Transverse colon (tissue), 4 donors: ENCODE measurements at regions not wholly inside any gene's neighbourhood (a gene's known extent, or its start where the extent isn't known, plus 50 kb on each side); places are given as distances from the start of the nearest gene placed in this dataset.

Experiments used
- DNase-seq: peaks from one replicate; pipeline ENCODE4 v3.0.0-alpha.2; 2019
- H3K27ac ChIP-seq, 4 donors: fragments of 200-600 bp; sonication (generic); 2 replicates each; pipeline ENCODE4 v1.5.1; 2016 to 2018; ENCODE audit warnings: inconsistent platforms in 4 of 4
- H3K27me3 ChIP-seq: fragments of 200-600 bp; sonication (generic); 2 replicates; pipeline ENCODE4 v1.5.1; 2017; ENCODE audit warnings: inconsistent platforms
- H3K36me3 ChIP-seq, 4 donors: fragments of 200-600 bp; sonication (generic); 2 replicates each; pipeline ENCODE4 v1.5.1; 2017 to 2019; ENCODE audit warnings: inconsistent platforms in 4 of 4
- H3K4me1 ChIP-seq, 4 donors: fragments of 200-600 bp; sonication (generic); 2 replicates each; pipeline ENCODE4 v1.5.1; 2017 to 2020; ENCODE audit warnings: inconsistent platforms in 4 of 4
- H3K4me3 ChIP-seq, 4 donors: fragments of 200-600 bp; sonication (generic); 1 replicate in 1 of 4; 2 replicates in 3 of 4; pipeline versions ENCODE4 v1.5.1 to v1.6.1; 2017 to 2019; ENCODE audit warnings: inconsistent platforms in 4 of 4
- H3K9me3 ChIP-seq, 2 donors: fragments of 200-600 bp; sonication (generic); 2 replicates each; pipeline ENCODE4 v1.5.1; 2017 to 2019; ENCODE audit warnings: inconsistent platforms in 2 of 2
- EP300 ChIP-seq: sonication (generic); formaldehyde crosslinking; IDR thresholded peaks from one replicate; pipeline ENCODE4 v1.6.1; 2017; ENCODE audit warnings: antibody characterized with exemption, low read depth
- POLR2A ChIP-seq: fragments of 450-650 bp; IDR thresholded peaks from one replicate; pipeline ENCODE4 v1.6.1; 2016; ENCODE audit warnings: antibody characterized with exemption, mild to moderate bottlenecking, moderate library complexity
- POLR2AphosphoS5 ChIP-seq, 3 donors: sonication (generic); formaldehyde crosslinking; IDR thresholded peaks; one replicate each; pipeline ENCODE4 v1.6.1; 2016; ENCODE audit warnings: antibody characterized with exemption in 3 of 3
- WGBS, 2 donors: methylation state at CpG; one replicate each; pipeline ENCODE4 v1.1.5; 2018; ENCODE audit warnings: low coverage in 1 of 2; 5-methylcytosine and 5-hydroxymethylcytosine counted together
- in situ Hi-C, 4 donors: fragments of 200-750 bp; cut with MboI; loops; one replicate each; pipeline versions ENCODE4 v1.15.0 to v1.15.1; 2017; ENCODE audit warnings: low sequenced_read_pairs in 3 of 4, low pct_ligation_motif_present in 1 of 4, low pct_unique_long_range_greater_than_20kb in 1 of 4
- intact Hi-C: fragments of 100-400 bp; cut with DNase I; formaldehyde crosslinking; loops from one replicate; pipeline ENCODE4 v1.15.1; 2023; ENCODE audit warnings: low total_unique reads
- TF ChIP-seq, protein P1 (sequence below), 5 experiments: fragments of 200-600 bp in 3 of 5; fragments of 450-650 bp in 2 of 5; sonication (generic) in 3 of 5; IDR thresholded peaks; 1 replicate in 2 of 5; 2 replicates in 3 of 5; pipeline ENCODE4 v1.5.1; 2016 to 2017; ENCODE audit warnings: antibody characterized with exemption in 5 of 5, inconsistent platforms in 3 of 5, mild to moderate bottlenecking in 2 of 5, moderate library complexity in 1 of 5

DNA sequence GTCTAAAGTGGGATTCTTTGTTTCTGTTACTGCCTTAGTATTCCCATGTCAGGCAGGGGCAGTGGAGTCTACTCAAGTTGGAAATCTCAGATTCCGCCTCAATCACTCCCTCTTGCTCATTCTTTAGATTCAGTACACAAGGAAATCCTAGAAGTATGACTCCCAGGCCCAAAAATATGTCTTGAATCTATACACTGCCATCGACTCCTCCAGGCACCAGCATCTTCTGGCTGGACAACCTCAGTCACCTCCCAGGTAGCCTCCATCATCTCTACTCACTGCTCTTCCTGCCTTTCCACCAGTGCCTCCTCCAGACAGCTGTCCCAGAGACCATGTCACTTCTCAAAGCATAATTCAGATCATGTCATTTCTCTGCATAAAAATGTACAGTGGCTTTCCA, 329.9 kb downstream of the CDC5L start:
- intact Hi-C loops (no loop called here), in situ Hi-C loops (no loop called here)
- no peaks in the 10 kb centered on the region for H3K9me3 ChIP-seq
- DNase-seq = no peak
- H3K36me3 ChIP-seq = no peaks in the 10 kb centered on the region
- no peak overlapping the region for H3K4me3 ChIP-seq
- H3K4me1 ChIP-seq = no peaks in the 10 kb centered on the region
- no peaks in the 10 kb centered on the region for H3K27me3 ChIP-seq
- 89 to 100% methylated on average over 2 of the region's 2 CpGs for WGBS, 2 donors
- TF ChIP-seq POLR2AphosphoS5 (IDR thresholded peaks at IDR 0.05) (no peak), EP300 (no peak), POLR2A (no peak)
- TF ChIP-seq, protein P1, sequence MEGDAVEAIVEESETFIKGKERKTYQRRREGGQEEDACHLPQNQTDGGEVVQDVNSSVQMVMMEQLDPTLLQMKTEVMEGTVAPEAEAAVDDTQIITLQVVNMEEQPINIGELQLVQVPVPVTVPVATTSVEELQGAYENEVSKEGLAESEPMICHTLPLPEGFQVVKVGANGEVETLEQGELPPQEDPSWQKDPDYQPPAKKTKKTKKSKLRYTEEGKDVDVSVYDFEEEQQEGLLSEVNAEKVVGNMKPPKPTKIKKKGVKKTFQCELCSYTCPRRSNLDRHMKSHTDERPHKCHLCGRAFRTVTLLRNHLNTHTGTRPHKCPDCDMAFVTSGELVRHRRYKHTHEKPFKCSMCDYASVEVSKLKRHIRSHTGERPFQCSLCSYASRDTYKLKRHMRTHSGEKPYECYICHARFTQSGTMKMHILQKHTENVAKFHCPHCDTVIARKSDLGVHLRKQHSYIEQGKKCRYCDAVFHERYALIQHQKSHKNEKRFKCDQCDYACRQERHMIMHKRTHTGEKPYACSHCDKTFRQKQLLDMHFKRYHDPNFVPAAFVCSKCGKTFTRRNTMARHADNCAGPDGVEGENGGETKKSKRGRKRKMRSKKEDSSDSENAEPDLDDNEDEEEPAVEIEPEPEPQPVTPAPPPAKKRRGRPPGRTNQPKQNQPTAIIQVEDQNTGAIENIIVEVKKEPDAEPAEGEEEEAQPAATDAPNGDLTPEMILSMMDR (IDR thresholded peaks at IDR 0.05) = no peak
- no peak overlapping the region for H3K27ac ChIP-seq

DNA sequence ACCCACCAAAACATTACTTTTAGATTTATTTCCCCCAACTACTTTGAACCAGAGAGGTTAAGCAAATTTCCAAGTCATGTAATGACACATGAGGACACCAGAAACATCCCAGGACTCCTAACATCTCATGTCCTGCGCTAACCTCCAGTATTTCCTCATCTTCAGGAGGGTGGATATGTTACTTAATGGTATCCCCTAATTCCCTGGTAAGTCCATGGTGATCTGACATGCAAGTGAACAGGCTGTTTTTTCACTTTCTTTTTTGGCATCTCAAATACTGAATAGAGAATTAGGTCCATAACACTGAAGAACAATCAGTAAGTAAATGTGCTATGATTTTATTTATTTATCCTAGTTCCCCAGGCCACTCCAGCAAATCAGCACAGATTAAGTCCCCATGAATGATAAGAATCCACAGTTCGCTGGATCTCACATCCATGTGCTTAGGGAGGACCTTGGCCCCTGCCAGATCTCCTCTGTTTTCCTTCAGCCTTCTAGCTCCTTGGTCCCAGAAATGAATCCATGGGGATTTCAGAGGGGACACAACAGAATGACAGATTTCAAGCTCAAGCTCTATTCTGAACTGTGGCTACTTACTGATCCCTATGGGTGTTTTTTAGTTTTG, 334.6 kb downstream of the CDC5L start:
- TF ChIP-seq, protein P1 (IDR thresholded peaks at IDR 0.05) = no peak
- Histone ChIP-seq H3K9me3 (no peaks in the 10 kb centered on the region), H3K36me3 (no peaks in the 10 kb centered on the region), H3K4me1 (no peaks in the 10 kb centered on the region), H3K27ac (no peak overlapping the region), H3K4me3 (no peak overlapping the region), H3K27me3 (no peaks in the 10 kb centered on the region)
- in situ Hi-C loops (no loop called here), intact Hi-C loops (no loop called here)
- DNase-seq = no peak
- WGBS, 2 donors = 81% methylated on average over 2 of the region's 2 CpGs; no CpG with 5 or more reads in 1 of the 2 donors

DNA sequence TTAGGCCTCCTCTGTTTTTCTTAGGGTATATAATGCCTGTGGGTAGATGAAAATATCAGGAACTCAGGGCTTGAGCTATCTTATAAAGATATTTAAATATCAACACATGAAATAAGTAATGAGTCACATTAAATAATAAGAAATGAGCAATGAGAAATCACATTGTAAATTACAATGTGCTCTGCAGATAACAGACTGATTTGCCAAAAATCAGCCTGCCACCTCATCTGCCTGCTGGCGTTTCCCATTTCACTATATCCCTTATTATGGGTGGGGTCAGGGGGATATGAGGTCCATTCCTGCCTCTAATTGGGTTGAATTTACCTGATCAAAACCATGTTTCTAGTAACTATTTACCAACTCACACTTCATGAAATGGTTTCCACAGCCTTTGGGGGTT, 335.2 kb downstream of the CDC5L start:
- TF ChIP-seq, protein P1 (IDR thresholded peaks at IDR 0.05) = no peak
- no peak for TF ChIP-seq POLR2A
- TF ChIP-seq POLR2AphosphoS5 (IDR thresholded peaks at IDR 0.05) = no peak
- no peak for TF ChIP-seq EP300
- 80 to 87% methylated on average over 1 of the region's 1 CpG for WGBS, 2 donors
- Histone ChIP-seq H3K27me3 (no peaks in the 10 kb centered on the region), H3K27ac (no peak overlapping the region), H3K4me1 (no peaks in the 10 kb centered on the region), H3K4me3 (no peak overlapping the region), H3K36me3 (no peaks in the 10 kb centered on the region), H3K9me3 (no peaks in the 10 kb centered on the region)
- DNase-seq = no peak
- in situ Hi-C loops (no loop called here), intact Hi-C loops (no loop called here)

DNA sequence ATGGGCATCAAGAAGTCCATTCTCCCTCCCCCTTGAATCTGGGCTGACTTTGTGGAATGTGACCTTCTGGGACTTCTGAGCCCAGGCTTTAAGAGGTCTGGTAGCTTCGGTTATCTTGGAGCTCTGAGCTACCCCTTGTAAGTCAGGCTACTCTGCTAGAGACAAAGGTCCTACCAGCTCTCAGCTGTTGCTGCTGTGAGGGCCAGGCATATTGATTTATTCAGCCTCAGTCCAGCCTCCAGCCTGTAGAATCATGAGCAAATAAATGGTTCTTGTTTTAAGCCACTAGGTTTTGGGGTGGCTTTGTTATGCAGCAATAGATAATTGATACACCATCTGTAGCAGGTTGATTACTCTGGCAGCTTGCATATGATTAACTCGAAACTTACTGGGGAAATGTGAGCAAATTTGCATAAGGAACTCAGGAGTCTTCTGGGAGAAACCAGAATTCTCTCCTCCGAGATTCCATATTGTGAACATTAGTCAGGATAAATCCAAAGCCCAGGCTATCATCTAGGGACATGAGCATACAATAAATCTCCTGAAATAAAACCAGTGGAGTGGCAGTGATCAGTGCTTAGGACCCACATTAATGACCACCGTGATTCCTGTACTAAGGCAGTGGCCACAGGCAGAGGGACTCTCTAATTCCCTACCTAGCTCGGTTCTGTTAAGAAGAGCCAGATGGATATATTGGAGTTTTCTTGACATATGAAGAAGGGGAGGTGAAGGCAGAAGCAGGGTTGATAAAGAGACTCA, 336.1 kb downstream of the CDC5L start:
- Histone ChIP-seq H3K36me3 (no peaks in the 10 kb centered on the region), H3K27me3 (no peaks in the 10 kb centered on the region), H3K4me3 (no peak overlapping the region), H3K4me1 (no peaks in the 10 kb centered on the region), H3K9me3 (no peaks in the 10 kb centered on the region), H3K27ac (no peak overlapping the region)
- TF ChIP-seq EP300 (no peak), POLR2A (no peak), POLR2AphosphoS5 (IDR thresholded peaks at IDR 0.05) (no peak)
- TF ChIP-seq, protein P1 (IDR thresholded peaks at IDR 0.05) = no peak
- in situ Hi-C loops = no loop called here
- intact Hi-C loops = no loop called here
- no peak for DNase-seq
- 84 to 96% methylated on average over 4 to 5 of the region's 5 CpGs for WGBS, 2 donors
